H9 (cell line): ENCODE measurements at regions not wholly inside any gene's neighbourhood (a gene's known extent, or its start where the extent isn't known, plus 50 kb on each side); places are given as distances from the start of the nearest gene placed in this dataset.

Experiments
- DNase-seq: peaks from one replicate; pipeline ENCODE4 v3.0.0-alpha.2; 2017
- H2AFZ ChIP-seq: one replicate; pipeline ENCODE4 v1.6.1; 2013; ENCODE audit warnings: mild to moderate bottlenecking, low read length, control low read depth, moderate library complexity
- H2AK5ac ChIP-seq: 2 replicates; pipeline ENCODE4 v1.6.1; 2013; ENCODE audit warnings: low read length, control low read depth, mixed read lengths; ENCODE audit not compliant: insufficient read length
- H2BK120ac ChIP-seq: one replicate; pipeline ENCODE4 v1.6.1; 2013; ENCODE audit warnings: low read depth, mild to moderate bottlenecking, low read length, control low read depth, inconsistent platforms; ENCODE audit not compliant: poor library complexity, severe bottlenecking
- H2BK12ac ChIP-seq: 2 replicates; pipeline ENCODE4 v1.6.1; 2013; ENCODE audit warnings: low read length, control low read depth, mixed read lengths, low read depth; ENCODE audit not compliant: insufficient read length
- H2BK15ac ChIP-seq: 2 replicates; pipeline ENCODE4 v1.6.1; 2013; ENCODE audit warnings: low read depth, low read length, control low read depth
- H2BK20ac ChIP-seq: one replicate; pipeline ENCODE4 v1.6.1; 2013; ENCODE audit warnings: low read depth, mild to moderate bottlenecking, low read length, control low read depth, inconsistent platforms; ENCODE audit not compliant: poor library complexity, severe bottlenecking
- H2BK5ac ChIP-seq: 2 replicates; pipeline ENCODE4 v1.6.1; 2013; ENCODE audit warnings: low read length, control low read depth, mixed read lengths; ENCODE audit not compliant: insufficient read length
- H3K14ac ChIP-seq: 2 replicates; pipeline ENCODE4 v1.6.1; 2013; ENCODE audit warnings: low read length, control low read depth; ENCODE audit not compliant: insufficient read depth
- H3K18ac ChIP-seq: 2 replicates; pipeline ENCODE4 v1.6.1; 2013; ENCODE audit warnings: low read depth, mild to moderate bottlenecking, mixed read lengths, low read length, control low read depth; ENCODE audit not compliant: insufficient read length
- H3K23ac ChIP-seq: 2 replicates; pipeline ENCODE4 v1.6.1; 2013; ENCODE audit warnings: low read length, control low read depth, mixed read lengths, low read depth; ENCODE audit not compliant: insufficient read length
- H3K23me2 ChIP-seq: 2 replicates; pipeline ENCODE4 v1.6.1; 2013; ENCODE audit warnings: low read depth, mild to moderate bottlenecking, mixed read lengths, low read length, control low read depth; ENCODE audit not compliant: insufficient read length, poor library complexity, severe bottlenecking
- H3K27ac ChIP-seq: 2 replicates; pipeline ENCODE4 v1.5.1; 2013; ENCODE audit warnings: low read length, control low read depth, mixed read lengths, low read depth; ENCODE audit not compliant: insufficient read length
- H3K27me3 ChIP-seq: 2 replicates; pipeline ENCODE4 v1.6.1; 2013; ENCODE audit warnings: low read length, control low read depth, inconsistent platforms; ENCODE audit not compliant: insufficient read depth
- H3K4ac ChIP-seq: 2 replicates; pipeline ENCODE4 v1.6.1; 2013; ENCODE audit warnings: low read depth, mild to moderate bottlenecking, control low read depth, inconsistent platforms, low read length, moderate library complexity
- H3K4me1 ChIP-seq: 2 replicates; pipeline ENCODE4 v1.6.1; 2013; ENCODE audit warnings: low read length, control low read depth, inconsistent platforms; ENCODE audit not compliant: insufficient read depth
- H3K4me2 ChIP-seq: 2 replicates; pipeline ENCODE4 v1.6.1; 2013; ENCODE audit warnings: low read length, control low read depth, mixed read lengths; ENCODE audit not compliant: insufficient read length, insufficient read depth
- H3K56ac ChIP-seq: 2 replicates; pipeline ENCODE4 v1.6.1; 2013; ENCODE audit warnings: low read depth, mild to moderate bottlenecking, mixed read lengths, low read length, control low read depth; ENCODE audit not compliant: insufficient read length
- H3K79me1 ChIP-seq: 2 replicates; pipeline ENCODE4 v1.6.1; 2013; ENCODE audit warnings: low read depth, mild to moderate bottlenecking, moderate library complexity, low read length, control low read depth, inconsistent platforms; ENCODE audit not compliant: insufficient read depth, poor library complexity, severe bottlenecking
- H3K79me2 ChIP-seq: 2 replicates; pipeline ENCODE4 v1.6.1; 2013; ENCODE audit warnings: low read length, control low read depth, inconsistent platforms; ENCODE audit not compliant: insufficient read depth
- H3K9ac ChIP-seq: 2 replicates; pipeline ENCODE4 v1.6.1; 2013; ENCODE audit warnings: low read length, control low read depth, mixed read lengths; ENCODE audit not compliant: insufficient read length; ENCODE audit errors: extremely low read depth
- H3K9me3 ChIP-seq: one replicate; pipeline ENCODE4 v1.6.1; 2013; ENCODE audit warnings: low read depth, low read length, inconsistent platforms; ENCODE audit not compliant: control insufficient read depth
- H3T11ph ChIP-seq: one replicate; pipeline ENCODE4 v1.6.1; 2013; ENCODE audit warnings: mild to moderate bottlenecking, low read length, control low read depth, inconsistent platforms
- H4K20me1 ChIP-seq: one replicate; pipeline ENCODE4 v1.6.1; 2013; ENCODE audit not compliant: control insufficient read depth, insufficient read length, insufficient read depth
- H4K5ac ChIP-seq: 2 replicates; pipeline ENCODE4 v1.6.1; 2013; ENCODE audit warnings: low read depth, mild to moderate bottlenecking, mixed read lengths, low read length, control low read depth; ENCODE audit not compliant: insufficient read length
- H4K8ac ChIP-seq: replicated peaks from 2 replicates; pipeline ENCODE4 v1.6.1; 2013; ENCODE audit warnings: low read length, control low read depth, mixed read lengths, low read depth; ENCODE audit not compliant: insufficient read length
- H4K91ac ChIP-seq: 2 replicates; pipeline ENCODE4 v1.6.1; 2013; ENCODE audit warnings: low read depth, mild to moderate bottlenecking, moderate library complexity, mixed read lengths, low read length, control low read depth; ENCODE audit not compliant: insufficient read length
- H3K27ac Mint-ChIP-seq, 3 experiments: 2 replicates in 2 of 3; 3 replicates in 1 of 3; pipeline ENCODE4 v1.8.0; 2020 to 2021; ENCODE audit warnings: mixed read lengths in 3 of 3, mild to moderate bottlenecking in 1 of 3, moderate library complexity in 1 of 3
- H3K27me3 Mint-ChIP-seq: 2 replicates; pipeline ENCODE4 v1.8.0; 2021; ENCODE audit warnings: low read depth, mild to moderate bottlenecking, moderate library complexity, mixed read lengths
- H3K36me3 Mint-ChIP-seq, 3 experiments: 2 replicates in 2 of 3; 3 replicates in 1 of 3; pipeline ENCODE4 v1.8.0; 2020 to 2021; ENCODE audit warnings: low read depth in 3 of 3, mixed read lengths in 3 of 3; ENCODE audit not compliant: insufficient read depth in 1 of 3
- H3K4me1 Mint-ChIP-seq, 2 experiments: 2 replicates each; pipeline ENCODE4 v1.8.0; 2020; ENCODE audit warnings: mixed read lengths in 2 of 2
- H3K4me3 Mint-ChIP-seq, 2 experiments: 2 replicates in 1 of 2; 3 replicates in 1 of 2; pipeline ENCODE4 v1.8.0; 2020 to 2021; ENCODE audit warnings: mild to moderate bottlenecking in 2 of 2, mixed read lengths in 2 of 2, moderate library complexity in 1 of 2
- H3K9me3 Mint-ChIP-seq, 2 experiments: 2 replicates in 1 of 2; 3 replicates in 1 of 2; pipeline ENCODE4 v1.8.0; 2020; ENCODE audit warnings: mild to moderate bottlenecking in 2 of 2, mixed read lengths in 2 of 2, moderate library complexity in 1 of 2
- WGBS: extraction: QIAGEN DNeasy Blood & Tissue Kit; methylation state at CpG from one replicate; pipeline ENCODE4 v1.1.7; 2013; ENCODE audit warnings: missing lambda C conversion rate, low lambda C conversion rate, mixed read lengths; ENCODE audit not compliant: insufficient read length; ENCODE audit errors: extremely low coverage; 5-methylcytosine and 5-hydroxymethylcytosine counted together
- TF ChIP-seq, protein P1 (sequence below): fragments of 200-600 bp; sonication (generic); conservative IDR thresholded peaks from 3 replicates; pipeline ENCODE4 v1.8.0; 2021; ENCODE audit warnings: antibody characterized with exemption, mild to moderate bottlenecking

DNA sequence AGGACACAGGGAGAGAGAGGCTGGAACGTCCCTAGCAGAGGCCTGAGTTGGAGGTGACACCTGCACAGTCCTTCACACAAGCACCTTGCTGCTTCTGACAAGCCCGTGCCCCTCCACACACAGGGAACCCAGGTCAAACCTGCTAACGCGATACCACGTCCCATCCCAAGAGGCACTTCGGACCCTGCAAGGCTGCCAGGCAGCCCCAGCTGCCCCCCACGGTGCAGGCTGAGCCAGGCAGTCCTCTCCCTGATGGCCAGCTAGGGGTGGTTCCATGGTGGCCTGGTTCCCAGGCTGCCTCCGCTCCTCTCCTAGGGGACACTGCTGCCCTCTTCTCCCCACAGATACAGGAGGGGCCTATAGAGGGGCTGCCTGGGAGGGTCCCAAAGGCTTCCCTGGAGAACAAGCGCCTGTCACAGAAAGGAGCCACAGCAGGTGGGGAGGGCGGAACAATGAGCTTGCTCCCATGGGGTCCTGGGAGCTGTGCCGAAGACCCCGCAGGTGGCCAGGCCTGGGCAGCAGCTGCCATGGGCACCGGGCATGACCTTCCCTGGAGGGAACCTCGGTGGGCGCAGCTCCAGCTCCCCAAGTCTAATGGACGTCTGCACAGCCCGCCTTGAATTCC, 434.2 kb upstream of the MYT1L start:
- H4K20me1 ChIP-seq: no peaks in the 10 kb centered on the region
- no peak overlapping the region for H4K5ac ChIP-seq
- Mint-ChIP-seq H3K27me3 (peaks cover 2% of the 10 kb centered on the region), H3K36me3 (peaks cover 0 to 3% (median under 1%) of the 10 kb centered on the region in 3 experiments; a peak in 1 of 7 replicates), H3K4me3 (no peak overlapping the region), H3K4me1 (peaks cover 12% of the 10 kb centered on the region in 2 experiments), H3K27ac (no peak overlapping the region), H3K9me3 (peaks cover 5 to 6% of the 10 kb centered on the region in 2 experiments; a peak in 4 of 5 replicates)
- H3K27me3 ChIP-seq: no peaks in the 10 kb centered on the region
- H2AK5ac ChIP-seq: no peak overlapping the region
- no peak overlapping the region for H3K18ac ChIP-seq
- no peak overlapping the region for H2BK15ac ChIP-seq
- H4K8ac ChIP-seq: no peak overlapping the region
- H2BK12ac ChIP-seq: no peak overlapping the region
- H3K27ac ChIP-seq: no peak overlapping the region
- H3K79me1 ChIP-seq: no peaks in the 10 kb centered on the region
- no peaks in the 10 kb centered on the region for H3K79me2 ChIP-seq
- H2AFZ ChIP-seq: no peak overlapping the region
- H3K14ac ChIP-seq: no peak overlapping the region
- H3K56ac ChIP-seq: no peak overlapping the region
- TF ChIP-seq, protein P1, sequence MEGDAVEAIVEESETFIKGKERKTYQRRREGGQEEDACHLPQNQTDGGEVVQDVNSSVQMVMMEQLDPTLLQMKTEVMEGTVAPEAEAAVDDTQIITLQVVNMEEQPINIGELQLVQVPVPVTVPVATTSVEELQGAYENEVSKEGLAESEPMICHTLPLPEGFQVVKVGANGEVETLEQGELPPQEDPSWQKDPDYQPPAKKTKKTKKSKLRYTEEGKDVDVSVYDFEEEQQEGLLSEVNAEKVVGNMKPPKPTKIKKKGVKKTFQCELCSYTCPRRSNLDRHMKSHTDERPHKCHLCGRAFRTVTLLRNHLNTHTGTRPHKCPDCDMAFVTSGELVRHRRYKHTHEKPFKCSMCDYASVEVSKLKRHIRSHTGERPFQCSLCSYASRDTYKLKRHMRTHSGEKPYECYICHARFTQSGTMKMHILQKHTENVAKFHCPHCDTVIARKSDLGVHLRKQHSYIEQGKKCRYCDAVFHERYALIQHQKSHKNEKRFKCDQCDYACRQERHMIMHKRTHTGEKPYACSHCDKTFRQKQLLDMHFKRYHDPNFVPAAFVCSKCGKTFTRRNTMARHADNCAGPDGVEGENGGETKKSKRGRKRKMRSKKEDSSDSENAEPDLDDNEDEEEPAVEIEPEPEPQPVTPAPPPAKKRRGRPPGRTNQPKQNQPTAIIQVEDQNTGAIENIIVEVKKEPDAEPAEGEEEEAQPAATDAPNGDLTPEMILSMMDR: no peak
- WGBS: no CpG with 5 or more reads among the region's 17 CpGs
- H3K4ac ChIP-seq: no peak overlapping the region
- H2BK120ac ChIP-seq: no peak overlapping the region
- H2BK20ac ChIP-seq: no peak overlapping the region
- no peaks in the 10 kb centered on the region; the same call in 1 of the 2 replicates for H3K4me1 ChIP-seq
- no peak overlapping the region for H3K23ac ChIP-seq
- H3K23me2 ChIP-seq: no peaks in the 10 kb centered on the region
- no peak overlapping the region for H3T11ph ChIP-seq
- no peak overlapping the region for H3K9ac ChIP-seq
- H4K91ac ChIP-seq: no peak overlapping the region
- no peaks in the 10 kb centered on the region for H3K9me3 ChIP-seq
- H3K4me2 ChIP-seq: no peak overlapping the region
- no peak for DNase-seq
- H2BK5ac ChIP-seq: no peak overlapping the region
